HCT116 (cell line): ENCODE measurements at regions not wholly inside any gene's neighbourhood (a gene's known extent, or its start where the extent isn't known, plus 50 kb on each side); places are given as distances from the start of the nearest gene placed in this dataset.

ENCODE experiments used
- ATAC-seq: fragments of 200-7000 bp; cut with Tn5 transposase; 2 replicates; pipeline ENCODE4 v1.9.1; 2020; ENCODE audit warnings: mild to moderate bottlenecking, moderate library complexity
- BruUV-seq: library from RNA; stranded (reverse); fragments of 400-500 nt; replicated peaks from 2 replicates; lab custom pipeline; 2021; lab: Mats Ljungman, UMichigan
- CTCF ChIA-PET: fragments of 300-600 bp; sonication (Branson Sonifier 250); formaldehyde crosslinking; loops from one replicate; lab custom pipeline; 2021; ENCODE audit warnings: antibody characterized with exemption; lab: Charles Lee
- POLR2A ChIA-PET: fragments of 300-600, 350-600 bp; sonication (Branson Sonifier 250); formaldehyde crosslinking; loops from one replicate; lab custom pipeline; 2021; ENCODE audit warnings: antibody characterized with exemption; lab: Charles Lee
- RAD21 ChIA-PET, 2 experiments: fragments of 300-600 bp; sonication (Branson Sonifier 250); formaldehyde crosslinking; loops; one replicate each; lab custom pipeline; 2023; ENCODE audit warnings: low total read pairs in 2 of 2; ENCODE audit not compliant: uncharacterized antibody in 2 of 2, unreplicated experiment in 2 of 2, low non-redundant PET in 1 of 2; lab: Charles Lee
- DNase-seq: peaks from one replicate; pipeline ENCODE4 v3.0.0-alpha.2; 2010; ENCODE audit warnings: low read depth, low spot score
- H2AFZ ChIP-seq: fragments of 200-600 bp; shearing (Covaris generic), sonication (generic); 2 replicates; pipeline ENCODE4 v1.6.1; 2017; ENCODE audit warnings: low read depth, mixed run types, mixed read lengths, antibody characterized with exemption, low read length; ENCODE audit not compliant: poor library complexity, severe bottlenecking
- H3K27ac ChIP-seq: 2 replicates; pipeline ENCODE4 v1.5.1; 2012; ENCODE audit warnings: low read depth, low read length
- H3K27me3 ChIP-seq: fragments of 200-600 bp; sonication (generic); 2 replicates; pipeline ENCODE4 v1.6.1; 2016; ENCODE audit warnings: mixed run types, low read length, mixed read lengths; ENCODE audit not compliant: insufficient read depth
- H3K36me3 ChIP-seq, 2 experiments: fragments of 200-500 bp in 1 of 2; fragments of 200-600 bp in 1 of 2; sonication (Bioruptor generic) in 1 of 2; sonication (generic) in 1 of 2; 2 replicates each; pipeline versions ENCODE4 v1.5.1 to v1.6.1; 2014 to 2016; ENCODE audit warnings: low read length in 2 of 2, inconsistent platforms in 1 of 2, mixed read lengths in 1 of 2, mixed run types in 1 of 2; ENCODE audit not compliant: insufficient read depth in 2 of 2, control insufficient read depth in 1 of 2
- H3K4me1 ChIP-seq, 2 experiments: fragments of 200-600 bp in 1 of 2; sonication (generic) in 1 of 2; 2 replicates each; pipeline versions ENCODE4 v1.5.1 to v1.6.1; 2012 to 2017; ENCODE audit warnings: low read length in 2 of 2, inconsistent platforms in 1 of 2, mild to moderate bottlenecking in 1 of 2, mixed read lengths in 1 of 2, mixed run types in 1 of 2, moderate library complexity in 1 of 2; ENCODE audit not compliant: insufficient read depth in 2 of 2, control insufficient read depth in 1 of 2
- H3K4me2 ChIP-seq: fragments of 200-600 bp; sonication (generic); 2 replicates; pipeline ENCODE4 v1.6.1; 2017; ENCODE audit warnings: mixed run types, low read length, mixed read lengths
- H3K4me3 ChIP-seq, 2 experiments: fragments of 200-600 bp in 1 of 2; sonication (generic) in 1 of 2; replicated peaks in 1 of 2; 2 replicates each; pipeline ENCODE4 v1.5.1; 2011 to 2016; ENCODE audit warnings: low read length in 2 of 2, control low read depth in 1 of 2, low read depth in 1 of 2, mild to moderate bottlenecking in 1 of 2, mixed read lengths in 1 of 2, mixed run types in 1 of 2
- H3K79me2 ChIP-seq: fragments of 200-600 bp; sonication (generic); 2 replicates; pipeline ENCODE4 v1.6.1; 2017; ENCODE audit warnings: mild to moderate bottlenecking, mixed run types, low read length, moderate library complexity, mixed read lengths; ENCODE audit not compliant: insufficient read depth
- H3K9ac ChIP-seq: fragments of 200-600 bp; sonication (generic); 2 replicates; pipeline ENCODE4 v1.6.1; 2016; ENCODE audit warnings: low read length, mixed read lengths
- H3K9me2 ChIP-seq: fragments of 200-600 bp; sonication (generic), shearing (Covaris generic); 2 replicates; pipeline ENCODE4 v1.6.1; 2017; ENCODE audit warnings: mixed run types, mild to moderate bottlenecking, moderate library complexity; ENCODE audit not compliant: insufficient read depth
- H3K9me3 ChIP-seq, 2 experiments: fragments of 200-500 bp in 1 of 2; fragments of 200-600 bp in 1 of 2; sonication (Bioruptor generic) in 1 of 2; sonication (generic) in 1 of 2; 2 replicates each; pipeline ENCODE4 v1.6.1; 2014 to 2017; ENCODE audit warnings: low read length in 2 of 2, mixed read lengths in 2 of 2, inconsistent platforms in 1 of 2, low read depth in 1 of 2, mild to moderate bottlenecking in 1 of 2, mixed run types in 1 of 2, moderate library complexity in 1 of 2; ENCODE audit not compliant: control insufficient read depth in 1 of 2, insufficient read depth in 1 of 2
- H4K20me1 ChIP-seq: fragments of 200-600 bp; sonication (generic), shearing (Covaris generic); 2 replicates; pipeline ENCODE4 v1.6.1; 2017; ENCODE audit warnings: mixed run types, mild to moderate bottlenecking, moderate library complexity; ENCODE audit not compliant: insufficient read depth
- CEBPB ChIP-seq: IDR thresholded peaks from 2 replicates; pipeline ENCODE4 v1.6.1; 2012; ENCODE audit warnings: low read depth
- EGR1 ChIP-seq: IDR thresholded peaks from 2 replicates; pipeline ENCODE4 v1.6.1; 2012; ENCODE audit warnings: low read depth
- ELF1 ChIP-seq: IDR thresholded peaks from 2 replicates; pipeline ENCODE4 v1.6.1; 2012; ENCODE audit warnings: low read depth, borderline replicate concordance
- EZH2phosphoT487 ChIP-seq: fragments of 200-600 bp; IDR thresholded peaks from 2 replicates; pipeline ENCODE4 v1.6.1; 2018; ENCODE audit warnings: antibody characterized with exemption, borderline replicate concordance
- POLR2AphosphoS5 ChIP-seq: IDR thresholded peaks from 2 replicates; pipeline ENCODE4 v1.6.1; 2011; ENCODE audit warnings: mild to moderate bottlenecking, low read depth, low read length, moderate library complexity
- SIN3A ChIP-seq: IDR thresholded peaks from 2 replicates; pipeline ENCODE4 v1.6.1; 2012; ENCODE audit warnings: low read depth
- SRF ChIP-seq: IDR thresholded peaks from 2 replicates; pipeline ENCODE4 v1.6.1; 2012; ENCODE audit warnings: low read depth
- TCF7L2 ChIP-seq: IDR thresholded peaks from 2 replicates; pipeline ENCODE4 v1.7.0; 2011; ENCODE audit warnings: borderline replicate concordance, inconsistent platforms; ENCODE audit not compliant: insufficient read depth, insufficient read length; ENCODE audit errors: extremely low read depth
- intact Hi-C: fragments of 100-400 bp; cut with micrococcal nuclease; formaldehyde crosslinking; loops from 2 replicates; pipeline ENCODE4 v1.10.0; 2022
- TF ChIP-seq, protein P1 (sequence below): IDR thresholded peaks from 2 replicates; pipeline ENCODE4 v1.6.1; 2012; ENCODE audit warnings: low read depth
- TF ChIP-seq, protein P2 (sequence below): IDR thresholded peaks from 2 replicates; pipeline ENCODE4 v1.6.1; 2012

DNA sequence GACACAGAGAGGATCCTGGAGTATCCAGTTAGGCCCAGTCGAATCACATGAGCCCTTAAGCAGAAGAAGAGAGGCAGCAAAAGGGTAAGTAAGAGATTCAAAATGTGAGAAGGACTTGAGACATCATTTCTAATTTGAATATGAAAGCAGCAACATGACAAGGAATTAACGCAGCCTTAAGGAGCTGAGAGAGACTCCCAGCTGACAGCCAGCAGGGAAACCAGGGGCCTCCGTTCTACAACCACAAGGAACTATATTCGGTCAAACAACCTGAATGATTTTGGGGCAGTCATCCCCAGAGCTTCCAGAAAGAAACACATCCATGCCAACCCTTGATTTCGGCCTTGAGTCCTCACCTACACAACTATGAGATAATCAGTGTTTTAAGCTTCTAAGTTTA lies 189.7 kb upstream of the MTNR1B start:
- no peak overlapping the region for H3K9ac ChIP-seq
- no peak overlapping the region for H2AFZ ChIP-seq
- ChIA-PET POLR2A (no interaction called here), RAD21 (no interaction called here), CTCF (no interaction called here)
- no TSS peak for BruUV-seq
- DNase-seq (no peak), ATAC-seq (no peak)
- no peaks in the 10 kb centered on the region for H3K9me2 ChIP-seq
- H3K4me1 ChIP-seq = no peaks in the 10 kb centered on the region
- H3K36me3 ChIP-seq = no peaks in the 10 kb centered on the region
- no peaks in the 10 kb centered on the region for H3K9me3 ChIP-seq
- H4K20me1 ChIP-seq = no peaks in the 10 kb centered on the region
- intact Hi-C loops = no loop called here
- H3K4me2 ChIP-seq = no peak overlapping the region
- no peaks in the 10 kb centered on the region for H3K79me2 ChIP-seq
- no peak overlapping the region for H3K4me3 ChIP-seq
- TF ChIP-seq ELF1 = no peak
- TF ChIP-seq TCF7L2 = no peak
- TF ChIP-seq, protein P1, sequence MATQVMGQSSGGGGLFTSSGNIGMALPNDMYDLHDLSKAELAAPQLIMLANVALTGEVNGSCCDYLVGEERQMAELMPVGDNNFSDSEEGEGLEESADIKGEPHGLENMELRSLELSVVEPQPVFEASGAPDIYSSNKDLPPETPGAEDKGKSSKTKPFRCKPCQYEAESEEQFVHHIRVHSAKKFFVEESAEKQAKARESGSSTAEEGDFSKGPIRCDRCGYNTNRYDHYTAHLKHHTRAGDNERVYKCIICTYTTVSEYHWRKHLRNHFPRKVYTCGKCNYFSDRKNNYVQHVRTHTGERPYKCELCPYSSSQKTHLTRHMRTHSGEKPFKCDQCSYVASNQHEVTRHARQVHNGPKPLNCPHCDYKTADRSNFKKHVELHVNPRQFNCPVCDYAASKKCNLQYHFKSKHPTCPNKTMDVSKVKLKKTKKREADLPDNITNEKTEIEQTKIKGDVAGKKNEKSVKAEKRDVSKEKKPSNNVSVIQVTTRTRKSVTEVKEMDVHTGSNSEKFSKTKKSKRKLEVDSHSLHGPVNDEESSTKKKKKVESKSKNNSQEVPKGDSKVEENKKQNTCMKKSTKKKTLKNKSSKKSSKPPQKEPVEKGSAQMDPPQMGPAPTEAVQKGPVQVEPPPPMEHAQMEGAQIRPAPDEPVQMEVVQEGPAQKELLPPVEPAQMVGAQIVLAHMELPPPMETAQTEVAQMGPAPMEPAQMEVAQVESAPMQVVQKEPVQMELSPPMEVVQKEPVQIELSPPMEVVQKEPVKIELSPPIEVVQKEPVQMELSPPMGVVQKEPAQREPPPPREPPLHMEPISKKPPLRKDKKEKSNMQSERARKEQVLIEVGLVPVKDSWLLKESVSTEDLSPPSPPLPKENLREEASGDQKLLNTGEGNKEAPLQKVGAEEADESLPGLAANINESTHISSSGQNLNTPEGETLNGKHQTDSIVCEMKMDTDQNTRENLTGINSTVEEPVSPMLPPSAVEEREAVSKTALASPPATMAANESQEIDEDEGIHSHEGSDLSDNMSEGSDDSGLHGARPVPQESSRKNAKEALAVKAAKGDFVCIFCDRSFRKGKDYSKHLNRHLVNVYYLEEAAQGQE = no peak
- TF ChIP-seq SRF = no peak
- TF ChIP-seq EZH2phosphoT487 = no peak
- no peak overlapping the region for H3K27ac ChIP-seq
- no peaks in the 10 kb centered on the region for H3K27me3 ChIP-seq

DNA sequence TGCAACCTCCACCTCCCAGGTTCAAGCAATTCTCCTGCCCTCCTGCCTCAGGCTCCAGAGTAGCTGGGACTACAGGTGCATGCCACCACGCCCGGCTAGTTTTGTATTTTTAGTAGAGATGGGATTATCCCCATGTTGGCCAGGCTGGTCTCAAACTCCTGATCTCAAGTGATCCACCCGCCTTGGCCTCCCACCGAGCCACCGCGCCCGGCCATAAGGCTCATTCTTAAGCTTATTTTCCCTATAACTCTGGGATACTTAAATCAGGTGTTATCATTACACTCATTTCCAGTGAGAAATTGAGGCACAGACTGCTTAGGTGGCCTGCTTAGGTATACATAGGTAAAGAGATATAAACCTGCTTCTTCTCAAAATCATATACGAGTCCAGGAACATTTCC lies 188.3 kb upstream of the MTNR1B start:
- H2AFZ ChIP-seq = no peak overlapping the region
- no peak overlapping the region for H3K9ac ChIP-seq
- no peaks in the 10 kb centered on the region for H3K79me2 ChIP-seq
- no peak overlapping the region for H3K4me3 ChIP-seq
- no peak overlapping the region for H3K4me2 ChIP-seq
- intact Hi-C loops = no loop called here
- ChIA-PET RAD21 (interaction anchor here in 1 of 2 experiments (0.7 kb wide), 1 partner anchor 42 kb away, joined by 3 read pairs; no protein-coding TSS in a partner anchor), CTCF (no interaction called here), POLR2A (no interaction called here)
- H3K4me1 ChIP-seq = no peaks in the 10 kb centered on the region
- H3K36me3 ChIP-seq = no peaks in the 10 kb centered on the region
- no peak overlapping the region for H3K27ac ChIP-seq
- ATAC-seq (no peak), DNase-seq (no peak)
- H3K27me3 ChIP-seq = no peaks in the 10 kb centered on the region
- no TSS peak for BruUV-seq
- no peak for TF ChIP-seq CEBPB
- TF ChIP-seq EGR1 = no peak
- TF ChIP-seq, protein P2, sequence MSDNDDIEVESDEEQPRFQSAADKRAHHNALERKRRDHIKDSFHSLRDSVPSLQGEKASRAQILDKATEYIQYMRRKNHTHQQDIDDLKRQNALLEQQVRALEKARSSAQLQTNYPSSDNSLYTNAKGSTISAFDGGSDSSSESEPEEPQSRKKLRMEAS = no peak
- TF ChIP-seq POLR2AphosphoS5 = no peak
- no peak for TF ChIP-seq SIN3A
- no peaks in the 10 kb centered on the region for H4K20me1 ChIP-seq
- no peaks in the 10 kb centered on the region for H3K9me2 ChIP-seq
- H3K9me3 ChIP-seq = no peaks in the 10 kb centered on the region
